ENCODE measurements at regions not wholly inside any gene's neighbourhood (a gene's known extent, or its start where the extent isn't known, plus 50 kb on each side); places are given as distances from the start of the nearest gene placed in this dataset.
"Not testable (repeated sequence)": the region's sequence is repeated elsewhere in the genome, so short reads cannot be mapped to it uniquely, and the experiment has no call there.

DNA sequence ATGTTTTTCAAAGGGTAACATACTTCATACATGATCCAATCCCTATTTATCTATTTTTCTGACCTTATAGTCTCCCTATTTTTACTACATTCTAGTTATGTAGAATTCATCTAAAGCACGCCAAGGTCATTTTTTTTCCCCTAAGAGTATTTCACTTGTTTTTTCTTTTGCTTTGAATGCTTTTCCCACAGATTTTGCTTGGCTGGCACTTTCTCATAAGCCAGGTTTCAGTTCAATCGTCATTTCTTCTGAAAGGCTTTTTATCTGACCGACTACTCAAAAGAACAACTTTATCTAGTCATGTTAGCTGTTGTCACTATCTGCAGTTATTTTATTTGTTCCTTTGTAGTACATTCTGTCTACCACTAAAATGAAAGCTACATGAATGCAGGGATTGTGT, 1274.6 kb downstream of the REEP3 start:
- Histone ChIP-seq H3K36me3 (ENCODE audit: control insufficient read depth, insufficient read depth, low read length) (no peaks in the 10 kb centered on the region), H3K27ac (ENCODE audit: low read length) (no peak overlapping the region), H3K27me3 (ENCODE audit: control insufficient read depth, insufficient read depth, low read length) (no peaks in the 10 kb centered on the region), H3K4me1 (ENCODE audit: control insufficient read depth, insufficient read depth, low read length) (no peaks in the 10 kb centered on the region), H3K4me3 (ENCODE audit: low read length) (no peak overlapping the region), H3K9me3 (replicated peaks; ENCODE audit: control insufficient read depth, low read depth, low read length) (no peaks in the 10 kb centered on the region)
- WGBS (ENCODE audit: insufficient coverage), result 100% methylated on average over 1 of the region's 3 CpGs
- DNase-seq, result no peak

DNA sequence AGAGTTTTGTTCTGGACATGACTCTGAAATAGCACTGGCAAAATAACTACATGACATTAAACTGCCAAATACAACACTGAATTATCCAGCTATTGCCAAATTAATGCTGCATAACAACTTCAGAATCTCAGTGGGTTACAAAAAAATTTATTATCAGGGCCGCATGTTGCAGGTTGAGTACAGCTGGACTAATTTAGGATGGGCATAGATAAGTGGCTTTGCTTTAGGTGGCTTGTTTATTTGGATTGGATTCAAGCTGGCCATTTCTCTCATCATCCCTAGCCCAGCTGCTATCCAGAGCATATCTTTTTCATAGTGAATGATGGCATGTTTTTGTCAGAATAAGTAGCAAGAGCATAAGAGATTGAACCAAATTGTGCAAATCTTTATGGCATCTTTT, 1277.1 kb downstream of the REEP3 start:
- no CpG with 5 or more reads among the region's 1 CpG for WGBS (ENCODE audit: insufficient coverage)
- Histone ChIP-seq H3K9me3 (replicated peaks; ENCODE audit: control insufficient read depth, low read depth, low read length) (no peaks in the 10 kb centered on the region), H3K4me3 (ENCODE audit: low read length) (no peak overlapping the region), H3K36me3 (ENCODE audit: control insufficient read depth, insufficient read depth, low read length) (no peaks in the 10 kb centered on the region), H3K4me1 (ENCODE audit: control insufficient read depth, insufficient read depth, low read length) (no peaks in the 10 kb centered on the region), H3K27ac (ENCODE audit: low read length) (no peak overlapping the region), H3K27me3 (ENCODE audit: control insufficient read depth, insufficient read depth, low read length) (no peaks in the 10 kb centered on the region)
- DNase-seq, result no peak

DNA sequence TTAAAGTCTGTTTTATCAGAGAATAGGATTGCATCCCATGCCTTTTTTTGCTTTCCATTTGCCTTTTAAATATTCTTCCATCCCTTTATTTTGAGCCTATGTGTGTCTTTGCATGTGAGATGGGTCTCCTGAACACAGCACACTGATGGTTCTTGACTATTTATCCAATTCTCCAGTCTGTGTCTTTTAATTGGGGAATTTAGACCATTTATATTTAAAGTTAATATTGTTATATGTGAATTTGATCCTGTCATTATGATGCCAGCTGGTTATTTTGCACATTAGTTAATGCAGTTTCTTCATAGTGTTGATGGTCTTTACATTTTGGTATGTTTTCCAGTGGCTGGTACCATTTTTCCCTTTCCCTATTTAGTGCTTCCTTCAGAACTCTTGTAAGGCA, 1287.0 kb downstream of the REEP3 start:
- H3K4me1 ChIP-seq (ENCODE audit: control insufficient read depth, insufficient read depth, low read length); H3K36me3 ChIP-seq (ENCODE audit: control insufficient read depth, insufficient read depth, low read length); H3K27me3 ChIP-seq (ENCODE audit: control insufficient read depth, insufficient read depth, low read length); H3K9me3 ChIP-seq (replicated peaks; ENCODE audit: control insufficient read depth, low read depth, low read length); H3K4me3 ChIP-seq (ENCODE audit: low read length); DNase-seq; H3K27ac ChIP-seq (ENCODE audit: low read length): not testable (repeated sequence)

DNA sequence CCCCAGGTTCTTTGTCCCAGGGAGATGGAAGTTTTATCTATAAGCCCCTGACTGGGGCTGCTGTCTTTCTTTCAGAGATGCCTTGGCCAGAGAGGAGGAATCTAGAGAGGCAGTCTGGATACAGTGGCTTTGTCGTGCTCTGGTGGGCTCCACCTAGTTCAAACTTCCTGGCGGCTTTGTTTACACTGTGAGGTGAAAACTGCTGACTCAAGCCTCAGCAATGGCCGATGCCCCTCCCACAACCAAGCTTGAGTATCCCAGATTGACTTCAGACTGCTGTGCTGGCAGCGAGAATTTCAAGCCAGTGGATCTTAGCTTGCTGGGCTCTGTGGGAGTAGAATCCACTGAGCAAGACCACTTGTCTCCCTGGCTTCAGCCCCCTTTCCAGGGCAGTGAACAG, 1288.8 kb downstream of the REEP3 start:
- not testable (repeated sequence) for DNase-seq; H3K4me1 ChIP-seq (ENCODE audit: control insufficient read depth, insufficient read depth, low read length); H3K27ac ChIP-seq (ENCODE audit: low read length); H3K4me3 ChIP-seq (ENCODE audit: low read length); H3K27me3 ChIP-seq (ENCODE audit: control insufficient read depth, insufficient read depth, low read length); H3K9me3 ChIP-seq (replicated peaks; ENCODE audit: control insufficient read depth, low read depth, low read length); H3K36me3 ChIP-seq (ENCODE audit: control insufficient read depth, insufficient read depth, low read length)
- WGBS (ENCODE audit: insufficient coverage), result 71% methylated on average over 4 of the region's 4 CpGs

DNA sequence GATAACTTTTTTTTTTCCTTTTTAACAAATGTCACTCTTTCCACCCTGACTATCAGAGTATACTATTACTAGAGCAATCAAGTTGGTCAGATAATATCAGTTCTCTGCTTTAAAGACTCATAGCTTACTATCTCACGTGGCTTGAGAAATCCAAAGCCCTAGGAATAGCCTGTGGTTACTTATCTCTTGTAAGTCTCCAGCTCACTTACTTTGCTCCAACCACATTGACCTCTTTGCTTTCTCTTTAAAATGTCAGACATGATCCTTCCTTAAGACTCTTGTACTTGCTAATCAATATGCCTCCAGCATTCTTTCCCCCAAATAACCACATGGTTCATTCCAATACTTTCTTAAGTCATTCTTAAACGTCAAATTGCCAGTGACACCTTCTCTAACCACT, 1292.2 kb downstream of the REEP3 start:
- Histone ChIP-seq H3K9me3 (replicated peaks; ENCODE audit: control insufficient read depth, low read depth, low read length) (peaks cover 1% of the 10 kb centered on the region), H3K27ac (ENCODE audit: low read length) (no peak overlapping the region), H3K36me3 (ENCODE audit: control insufficient read depth, insufficient read depth, low read length) (no peaks in the 10 kb centered on the region), H3K27me3 (ENCODE audit: control insufficient read depth, insufficient read depth, low read length) (no peaks in the 10 kb centered on the region), H3K4me1 (ENCODE audit: control insufficient read depth, insufficient read depth, low read length) (no peaks in the 10 kb centered on the region), H3K4me3 (ENCODE audit: low read length) (no peak overlapping the region)
- 82% methylated on average over 1 of the region's 2 CpGs for WGBS (ENCODE audit: insufficient coverage)
- no peak for DNase-seq

DNA sequence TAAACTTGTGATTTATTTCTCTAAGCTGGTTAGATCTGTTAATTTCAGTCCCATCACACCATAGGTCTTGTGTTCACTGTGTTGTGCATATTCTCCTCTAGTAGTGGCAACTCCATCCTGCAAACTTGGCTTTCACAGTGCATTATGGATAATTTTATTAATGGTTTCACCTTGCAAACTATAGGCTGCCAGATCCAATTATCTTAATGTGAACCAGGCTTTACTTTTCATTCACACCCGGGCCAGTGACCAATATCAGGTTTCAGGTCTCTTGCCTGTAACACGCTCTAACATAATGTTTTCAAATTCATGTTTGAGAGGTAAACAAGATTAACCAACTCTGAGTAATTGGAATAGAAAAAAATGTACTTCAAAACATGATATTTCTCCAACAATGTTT, 1293.0 kb downstream of the REEP3 start:
- no CpG with 5 or more reads among the region's 2 CpGs for WGBS (ENCODE audit: insufficient coverage)
- H3K4me1 ChIP-seq (ENCODE audit: control insufficient read depth, insufficient read depth, low read length), result no peaks in the 10 kb centered on the region
- no peaks in the 10 kb centered on the region for H3K27me3 ChIP-seq (ENCODE audit: control insufficient read depth, insufficient read depth, low read length)
- H3K36me3 ChIP-seq (ENCODE audit: control insufficient read depth, insufficient read depth, low read length), result no peaks in the 10 kb centered on the region
- H3K4me3 ChIP-seq (ENCODE audit: low read length), result no peak overlapping the region
- DNase-seq, result no peak
- H3K27ac ChIP-seq (ENCODE audit: low read length), result no peak overlapping the region
- H3K9me3 ChIP-seq (replicated peaks; ENCODE audit: control insufficient read depth, low read depth, low read length), result no peaks in the 10 kb centered on the region

DNA sequence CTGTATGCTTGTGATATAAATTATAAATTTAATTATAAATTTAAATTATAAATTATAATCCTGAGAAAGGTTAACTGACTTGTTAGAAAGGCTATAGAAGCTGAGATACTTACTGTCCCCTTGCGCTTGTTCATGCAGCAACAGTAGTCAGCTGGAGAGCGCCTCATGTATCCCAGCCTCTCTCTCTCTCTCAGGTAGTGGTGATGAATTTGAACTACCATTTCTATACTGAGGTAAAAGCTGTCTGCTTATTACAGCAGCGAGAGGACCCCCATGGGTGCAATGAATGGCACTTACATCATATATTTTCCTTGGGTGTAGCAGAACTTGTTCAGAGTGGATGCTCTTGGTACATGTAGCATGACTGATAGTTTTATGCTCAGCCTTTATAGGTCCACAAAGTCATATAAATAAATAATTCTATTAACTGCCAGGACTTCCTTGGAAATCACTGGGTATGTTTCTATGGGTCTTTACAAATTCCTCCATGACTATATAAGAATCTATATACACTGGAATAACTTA, 1308.7 kb downstream of the REEP3 start:
- no peak for DNase-seq
- no peaks in the 10 kb centered on the region for H3K36me3 ChIP-seq (ENCODE audit: control insufficient read depth, insufficient read depth, low read length)
- H3K27me3 ChIP-seq (ENCODE audit: control insufficient read depth, insufficient read depth, low read length), result no peaks in the 10 kb centered on the region
- H3K4me1 ChIP-seq (ENCODE audit: control insufficient read depth, insufficient read depth, low read length), result no peaks in the 10 kb centered on the region
- no peak overlapping the region for H3K4me3 ChIP-seq (ENCODE audit: low read length)
- H3K27ac ChIP-seq (ENCODE audit: low read length), result no peak overlapping the region
- WGBS (ENCODE audit: insufficient coverage), result no CpG with 5 or more reads among the region's 3 CpGs
- H3K9me3 ChIP-seq (replicated peaks; ENCODE audit: control insufficient read depth, low read depth, low read length), result no peaks in the 10 kb centered on the region

DNA sequence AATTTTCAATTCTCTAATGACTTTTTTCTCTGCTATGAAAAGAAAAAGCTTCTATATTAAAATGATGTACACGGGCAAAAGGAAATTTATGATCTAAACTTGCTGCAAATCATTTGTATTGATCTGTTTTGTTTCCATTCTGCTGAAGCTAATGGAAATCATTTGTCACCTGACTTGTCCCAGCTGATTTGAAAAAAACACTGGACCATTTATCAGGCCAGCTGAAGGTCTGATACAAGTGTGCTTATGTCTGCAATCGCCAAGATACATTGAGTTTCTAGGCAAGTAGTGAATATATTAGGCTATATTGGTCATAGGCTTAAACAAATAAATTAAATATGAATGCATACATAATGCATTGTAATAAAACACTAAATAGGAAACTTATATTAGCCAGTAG, 1309.7 kb downstream of the REEP3 start:
- H3K27ac ChIP-seq (ENCODE audit: low read length), result no peak overlapping the region
- H3K9me3 ChIP-seq (replicated peaks; ENCODE audit: control insufficient read depth, low read depth, low read length), result no peaks in the 10 kb centered on the region
- DNase-seq, result no peak
- no CpG with 5 or more reads among the region's 2 CpGs for WGBS (ENCODE audit: insufficient coverage)
- H3K4me3 ChIP-seq (ENCODE audit: low read length), result no peak overlapping the region
- H3K27me3 ChIP-seq (ENCODE audit: control insufficient read depth, insufficient read depth, low read length), result no peaks in the 10 kb centered on the region
- H3K36me3 ChIP-seq (ENCODE audit: control insufficient read depth, insufficient read depth, low read length), result no peaks in the 10 kb centered on the region
- H3K4me1 ChIP-seq (ENCODE audit: control insufficient read depth, insufficient read depth, low read length), result no peaks in the 10 kb centered on the region

DNA sequence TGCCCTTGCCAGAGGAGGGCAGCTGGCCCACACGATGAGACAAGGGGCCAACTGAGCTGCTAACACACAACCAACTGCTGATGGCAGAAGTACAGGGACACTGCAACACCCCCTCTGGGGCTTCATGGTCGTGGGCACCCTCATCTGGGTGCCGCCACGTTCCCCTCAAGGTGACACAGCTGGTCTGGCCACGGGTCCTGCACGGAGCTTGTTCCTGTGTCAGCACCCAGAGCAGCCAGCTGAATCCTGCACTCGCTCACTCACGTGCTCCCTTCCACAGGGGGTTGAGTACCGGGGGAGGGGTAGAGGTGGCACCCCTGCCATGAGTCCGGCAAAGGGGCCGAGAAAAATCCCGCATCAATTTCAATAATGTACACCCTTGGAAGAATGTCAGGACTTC, 1319.1 kb downstream of the REEP3 start:
- no peaks in the 10 kb centered on the region for H3K9me3 ChIP-seq (replicated peaks; ENCODE audit: control insufficient read depth, low read depth, low read length)
- WGBS (ENCODE audit: insufficient coverage), result 95% methylated on average over 4 of the region's 12 CpGs
- H3K27me3 ChIP-seq (ENCODE audit: control insufficient read depth, insufficient read depth, low read length), result no peaks in the 10 kb centered on the region
- no peak overlapping the region for H3K4me3 ChIP-seq (ENCODE audit: low read length)
- H3K4me1 ChIP-seq (ENCODE audit: control insufficient read depth, insufficient read depth, low read length), result no peaks in the 10 kb centered on the region
- no peaks in the 10 kb centered on the region for H3K36me3 ChIP-seq (ENCODE audit: control insufficient read depth, insufficient read depth, low read length)
- DNase-seq, result no peak
- no peak overlapping the region for H3K27ac ChIP-seq (ENCODE audit: low read length)

DNA sequence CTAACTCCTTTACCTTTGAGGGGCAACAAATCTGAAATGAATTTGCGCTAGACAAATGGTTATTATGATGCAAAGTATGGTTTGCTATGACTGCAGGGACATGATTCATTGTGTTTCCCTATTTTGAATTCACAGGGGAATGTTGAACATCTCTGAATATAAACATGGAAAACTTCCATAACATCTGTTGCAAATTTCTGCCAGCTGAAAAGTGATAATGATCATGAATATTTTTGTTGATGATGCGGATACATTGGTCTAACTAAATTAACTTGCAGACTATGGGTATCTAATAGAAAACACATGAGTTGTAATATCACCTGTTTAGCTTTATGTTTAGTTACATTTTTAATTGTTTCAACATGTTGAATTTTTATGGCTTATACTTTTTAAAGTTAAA, 1325.5 kb downstream of the REEP3 start:
- no CpG with 5 or more reads among the region's 2 CpGs for WGBS (ENCODE audit: insufficient coverage)
- no peak overlapping the region for H3K27ac ChIP-seq (ENCODE audit: low read length)
- DNase-seq, result peak; percentile 67
- H3K4me1 ChIP-seq (ENCODE audit: control insufficient read depth, insufficient read depth, low read length), result no peaks in the 10 kb centered on the region
- H3K36me3 ChIP-seq (ENCODE audit: control insufficient read depth, insufficient read depth, low read length), result no peaks in the 10 kb centered on the region
- no peak overlapping the region for H3K4me3 ChIP-seq (ENCODE audit: low read length)
- H3K9me3 ChIP-seq (replicated peaks; ENCODE audit: control insufficient read depth, low read depth, low read length), result no peaks in the 10 kb centered on the region
- H3K27me3 ChIP-seq (ENCODE audit: control insufficient read depth, insufficient read depth, low read length), result no peaks in the 10 kb centered on the region

DNA sequence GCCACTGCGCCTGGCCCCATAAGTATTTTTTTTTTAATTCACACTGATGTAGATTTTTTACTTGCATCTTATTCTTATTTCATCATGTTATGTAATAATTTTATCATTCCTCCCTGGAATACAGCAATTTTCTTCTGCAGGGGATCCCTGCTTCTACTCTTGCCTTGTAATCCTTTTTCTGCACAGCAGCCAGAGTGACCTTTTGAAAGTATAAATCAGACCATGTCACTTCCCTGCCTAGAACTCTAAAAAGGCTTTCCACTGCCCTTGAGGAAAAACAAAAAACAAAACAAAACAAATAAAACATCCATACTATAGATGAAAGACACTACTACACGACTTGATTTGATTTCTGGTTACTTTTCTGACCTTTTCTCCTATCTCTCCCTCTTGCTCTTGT, 1334.7 kb downstream of the REEP3 start:
- H3K4me3 ChIP-seq (ENCODE audit: low read length), result no peak overlapping the region
- no peak overlapping the region for H3K27ac ChIP-seq (ENCODE audit: low read length)
- WGBS (ENCODE audit: insufficient coverage), result no CpG with 5 or more reads among the region's 2 CpGs
- no peak for DNase-seq
- no peaks in the 10 kb centered on the region for H3K36me3 ChIP-seq (ENCODE audit: control insufficient read depth, insufficient read depth, low read length)
- no peaks in the 10 kb centered on the region for H3K9me3 ChIP-seq (replicated peaks; ENCODE audit: control insufficient read depth, low read depth, low read length)
- H3K27me3 ChIP-seq (ENCODE audit: control insufficient read depth, insufficient read depth, low read length), result no peaks in the 10 kb centered on the region
- H3K4me1 ChIP-seq (ENCODE audit: control insufficient read depth, insufficient read depth, low read length), result no peaks in the 10 kb centered on the region
